ENCODE measurements at regions not wholly inside any gene's neighbourhood (a gene's known extent, or its start where the extent isn't known, plus 50 kb on each side); places are given as distances from the start of the nearest gene placed in this dataset.

DNA sequence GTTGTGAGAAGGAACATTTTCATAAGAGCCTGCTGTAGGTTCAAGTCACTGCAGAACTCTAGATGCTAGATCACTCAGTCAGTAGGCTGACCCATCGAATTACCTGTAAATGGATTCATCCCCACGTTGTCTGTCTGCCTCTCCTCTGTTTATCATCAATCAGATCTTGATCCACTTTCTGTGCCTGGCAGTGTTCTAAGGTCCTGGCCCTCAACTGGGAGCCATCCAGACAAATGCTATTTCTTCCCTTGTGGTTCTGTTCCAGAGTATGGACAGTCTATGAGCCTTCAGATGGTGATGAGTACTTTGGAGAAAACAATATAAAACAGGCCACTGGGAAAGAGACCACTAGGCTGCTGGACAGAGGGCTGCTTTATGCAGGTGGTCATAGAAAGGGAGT lies 699.4 kb upstream of the TMEM132C start:
- TF ChIP-seq CTCF (IDR thresholded peaks at IDR 0.05) (no peak), POLR2AphosphoS5 (IDR thresholded peaks at IDR 0.05) (no peak)
